HG02885 (cell line): ENCODE measurements at regions not wholly inside any gene's neighbourhood (a gene's known extent, or its start where the extent isn't known, plus 50 kb on each side); places are given as distances from the start of the nearest gene placed in this dataset.
"Not testable (repeated sequence)": the region's sequence is repeated elsewhere in the genome, so short reads cannot be mapped to it uniquely, and the experiment has no call there.

Source experiments
- ATAC-seq: cut with Tn5 transposase; IDR thresholded peaks from one replicate; pipeline ENCODE4 v1.9.1; 2021; ENCODE audit warnings: mild to moderate bottlenecking; ENCODE audit not compliant: unreplicated experiment, poor library complexity

DNA sequence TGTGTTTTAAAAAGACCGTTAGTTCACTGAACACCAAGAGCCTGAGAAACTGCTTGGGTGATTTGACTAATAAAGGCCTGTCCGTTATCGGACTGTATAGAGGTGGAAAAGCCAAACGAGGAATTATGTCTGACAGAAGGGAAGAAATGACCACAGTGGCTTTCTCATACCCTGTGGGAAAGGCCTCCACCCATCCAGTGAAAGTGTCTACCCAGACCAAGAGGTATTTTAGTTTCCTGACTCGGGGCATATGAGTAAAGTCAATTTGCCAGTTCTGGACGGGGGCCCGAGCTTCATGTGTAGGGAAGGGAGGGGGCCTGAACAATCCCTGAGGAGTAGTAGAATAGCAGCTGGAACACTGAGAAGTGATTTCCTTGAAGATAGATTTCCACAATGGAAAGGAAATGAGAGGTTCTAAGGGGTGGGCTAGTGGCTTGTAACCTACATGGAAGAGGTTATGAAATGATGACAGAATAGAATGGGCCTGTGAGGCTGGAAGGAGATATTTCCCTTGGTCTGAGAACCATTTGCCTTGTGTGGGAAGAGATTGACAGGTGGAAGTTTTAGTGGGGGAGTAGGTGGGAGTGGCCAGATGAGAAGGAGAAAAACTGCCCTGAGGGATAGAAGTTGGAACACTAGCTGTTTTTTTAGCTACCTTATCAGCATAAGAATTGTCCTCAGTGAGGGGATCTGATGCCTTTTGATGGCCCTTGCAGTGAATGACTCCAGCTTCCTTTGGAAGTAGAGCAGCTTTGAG, 106.4 kb upstream of the PPM1J start:
- not testable (repeated sequence) for ATAC-seq

DNA sequence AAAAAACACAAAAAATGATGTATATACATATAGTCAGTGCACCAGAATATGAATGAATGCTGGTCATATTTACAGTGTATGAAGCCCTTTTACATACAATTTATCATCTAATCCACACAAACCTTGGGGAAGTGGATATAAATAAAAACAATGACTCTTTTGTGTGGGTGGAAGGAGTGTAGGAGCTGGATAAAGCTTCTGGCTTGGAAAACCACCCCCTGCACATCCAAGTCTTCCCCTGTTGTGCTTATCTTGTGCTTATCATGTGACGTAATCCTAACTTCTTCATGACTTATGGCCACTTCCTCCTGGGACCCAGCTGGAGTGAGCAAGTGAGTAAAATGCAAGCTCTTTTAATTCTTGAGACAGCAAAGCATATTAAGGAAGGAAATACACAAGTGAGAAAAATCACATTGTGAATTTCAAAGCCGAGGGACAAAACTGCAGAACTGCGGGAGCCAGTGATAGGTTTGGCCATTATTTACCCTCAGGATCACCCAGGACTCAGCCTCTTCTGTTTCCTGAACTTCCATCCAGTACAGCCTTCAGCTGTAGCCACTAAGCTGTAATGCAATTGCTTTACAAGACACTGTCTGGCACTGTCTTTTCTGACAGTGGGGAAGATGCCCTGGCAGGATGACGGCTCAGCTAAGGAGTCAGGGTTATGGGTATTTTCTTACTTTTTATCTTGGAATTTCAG, 104.0 kb upstream of the PPM1J start:
- no peak for ATAC-seq

DNA sequence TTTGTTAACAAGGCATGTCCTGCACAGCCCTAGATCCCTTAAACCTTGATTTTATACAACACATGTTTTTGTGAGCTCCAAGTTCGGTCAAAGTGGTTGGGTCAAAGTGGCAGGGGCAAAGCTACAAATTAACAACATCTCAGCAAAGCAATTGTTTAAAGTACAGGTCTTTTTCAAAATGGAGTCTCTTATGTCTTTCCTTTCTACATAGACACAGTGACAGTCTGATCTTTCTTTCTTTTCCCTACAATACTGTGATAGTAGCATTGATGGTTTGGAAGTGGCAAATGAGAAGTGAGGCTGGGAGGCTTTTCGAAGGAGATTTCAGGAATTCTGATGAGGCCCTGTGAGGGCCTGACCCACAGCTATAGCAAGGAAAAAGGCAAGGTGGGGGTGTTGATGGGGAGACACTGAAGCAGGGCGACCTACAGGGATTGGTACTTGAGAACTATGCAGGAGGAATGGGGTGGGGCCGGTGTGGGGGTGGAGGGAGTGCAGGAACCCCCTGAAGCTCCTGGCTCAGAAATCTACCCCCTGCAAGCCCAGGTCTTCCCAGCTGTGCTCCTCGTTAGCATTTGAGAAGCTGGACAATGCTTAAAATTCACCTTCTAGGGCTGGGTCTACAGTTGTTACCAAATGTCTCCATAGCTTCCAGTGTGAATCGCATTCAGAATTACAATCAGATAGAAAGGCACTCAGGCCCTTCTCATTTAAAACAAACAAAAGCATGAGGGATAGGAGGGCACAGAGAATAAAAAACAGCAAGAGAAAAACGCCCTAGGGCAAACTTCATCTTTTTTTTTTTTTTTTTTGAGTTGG, 102.6 kb upstream of the PPM1J start:
- ATAC-seq = no peak

DNA sequence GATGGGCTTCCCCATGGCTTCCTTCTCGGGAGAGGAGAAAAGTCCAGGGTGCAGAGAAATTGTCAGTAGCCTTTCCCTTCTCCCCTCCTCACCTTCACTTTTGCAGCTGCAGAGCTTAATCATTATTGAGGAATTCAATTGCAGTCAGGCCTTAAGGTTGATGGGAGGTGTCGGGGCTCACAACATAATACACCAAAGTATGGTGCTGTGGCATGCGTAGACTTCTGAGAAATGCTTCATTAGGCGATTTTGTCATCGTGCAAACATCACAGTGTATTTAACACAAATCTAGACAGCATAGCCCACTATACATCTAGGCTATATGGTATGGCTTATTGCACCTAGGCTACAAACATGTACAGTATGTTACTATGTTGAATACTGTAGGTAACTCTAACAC, 100.2 kb upstream of the PPM1J start:
- ATAC-seq = no peak

DNA sequence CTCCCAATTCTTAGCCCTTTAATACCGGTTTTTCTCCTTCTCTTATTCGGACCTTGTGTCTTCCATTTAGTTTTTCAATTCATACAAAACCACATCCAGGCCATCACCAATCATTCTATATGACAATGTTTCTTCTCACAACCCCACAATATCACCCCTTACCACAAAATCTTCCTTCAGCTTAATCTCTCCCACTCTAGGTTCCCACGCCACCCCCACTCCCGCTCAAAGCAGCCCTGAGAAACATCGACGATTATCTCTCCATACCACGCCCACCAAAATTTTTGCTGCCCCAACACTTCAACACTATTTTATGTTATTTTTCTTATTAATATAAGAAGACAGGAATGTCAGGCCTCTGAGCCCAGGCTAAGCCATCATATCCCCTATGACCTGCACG, 99.5 kb upstream of the PPM1J start:
- not testable (repeated sequence) for ATAC-seq

DNA sequence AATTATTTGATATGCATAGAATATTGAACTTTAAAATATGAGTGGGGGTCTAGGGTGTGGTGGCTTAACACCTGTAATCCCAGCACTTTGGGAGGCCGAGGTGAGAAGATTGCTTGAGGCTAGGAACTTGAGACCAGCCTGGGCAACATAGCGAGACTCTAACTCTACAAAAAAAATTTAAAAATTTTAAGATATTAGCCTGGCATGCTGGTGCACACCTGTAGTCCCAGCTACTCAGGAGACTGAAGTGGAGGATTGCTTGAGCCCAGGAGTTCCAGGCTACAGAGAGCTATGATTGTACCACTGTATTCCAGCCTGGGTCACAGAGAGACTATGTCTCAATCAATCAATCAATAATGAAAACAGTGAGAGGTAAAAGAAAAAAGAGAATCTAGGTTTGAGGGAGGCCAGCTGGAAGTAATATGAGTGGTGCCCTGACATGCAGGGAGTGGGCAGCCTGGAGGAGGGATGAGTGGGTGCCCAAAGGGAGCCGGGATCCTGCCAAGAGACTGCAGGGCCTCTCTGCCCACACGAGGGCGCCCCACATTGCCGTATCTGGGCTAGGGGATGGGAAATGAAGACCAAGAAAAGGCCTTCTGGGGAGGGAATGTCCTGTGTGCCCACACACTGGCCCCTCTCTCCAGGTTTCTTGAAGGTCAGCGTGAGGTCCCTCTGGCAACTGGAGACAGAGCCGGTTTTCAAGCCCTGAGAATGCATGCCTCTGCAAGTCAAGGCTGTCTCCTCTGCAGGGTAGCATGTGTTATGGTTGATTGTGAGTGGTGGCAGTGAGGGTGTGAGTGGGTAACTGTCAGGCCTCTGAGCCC, 93.9 kb upstream of the PPM1J start:
- peak; percentile 67 for ATAC-seq

DNA sequence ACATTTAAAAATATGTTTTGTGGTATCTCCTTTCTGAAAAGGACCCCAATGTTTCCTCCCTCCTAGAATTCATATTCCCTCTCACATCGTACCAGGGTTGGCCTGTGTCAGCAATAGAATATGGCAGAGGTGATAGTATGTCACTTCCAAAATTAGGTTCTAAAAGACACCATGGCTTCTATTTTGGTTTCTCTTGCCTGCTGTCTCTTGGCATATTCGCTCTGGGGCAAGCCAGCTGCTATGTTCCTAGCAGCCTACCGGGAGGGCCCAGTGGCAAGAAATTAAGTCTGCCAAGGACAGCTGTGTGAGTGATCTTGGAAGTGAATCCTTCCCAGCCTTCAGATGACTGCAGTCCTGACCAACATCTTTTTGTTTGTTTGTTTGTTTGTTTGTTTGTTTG, 92.9 kb upstream of the PPM1J start:
- no peak for ATAC-seq

DNA sequence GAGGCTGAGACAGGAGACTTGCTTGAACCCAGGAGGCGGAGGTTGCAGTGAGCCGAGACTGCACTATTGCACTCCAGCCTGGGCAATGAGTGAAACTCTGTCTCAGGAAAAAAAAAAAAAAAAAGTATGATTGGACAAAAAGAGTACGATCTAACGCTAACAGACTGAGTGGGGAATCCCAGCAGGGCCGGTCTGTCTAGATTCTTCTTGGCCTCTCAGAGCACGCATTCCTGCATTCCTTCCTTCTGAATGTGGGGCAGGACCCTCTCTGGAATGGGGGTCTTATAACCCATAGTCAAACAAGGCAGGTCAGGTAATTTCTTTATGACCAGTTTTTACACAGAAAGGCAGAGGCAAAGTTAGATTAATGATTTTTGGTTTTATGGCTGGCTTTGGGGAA, 92.0 kb upstream of the PPM1J start:
- ATAC-seq = no peak

DNA sequence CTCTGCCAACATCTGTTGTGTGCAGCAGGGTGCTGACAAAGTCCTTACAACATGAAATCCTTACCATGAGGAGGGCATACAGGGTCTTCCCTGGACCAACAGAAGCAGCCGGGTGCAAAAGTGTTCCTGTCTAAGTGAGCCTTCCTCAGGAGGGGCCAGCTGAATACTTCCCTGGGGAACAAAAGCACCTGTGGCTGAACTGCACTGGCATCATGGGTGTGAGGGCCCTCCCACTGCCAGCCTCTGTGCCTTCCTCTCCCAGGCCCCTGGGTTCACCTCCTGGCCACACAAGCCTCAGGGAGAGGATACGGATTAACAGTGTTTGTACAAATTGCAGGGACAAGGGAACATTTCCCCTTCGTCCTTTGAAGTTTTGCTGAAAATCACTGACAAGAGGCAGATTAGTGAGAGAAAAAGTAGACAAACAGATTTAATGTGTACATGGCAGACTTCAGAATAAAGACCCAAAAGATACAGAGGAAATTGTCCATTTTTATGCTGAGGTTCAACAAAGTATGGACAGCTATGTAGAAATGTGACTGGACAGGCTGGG, 91.0 kb upstream of the PPM1J start:
- ATAC-seq = no peak

DNA sequence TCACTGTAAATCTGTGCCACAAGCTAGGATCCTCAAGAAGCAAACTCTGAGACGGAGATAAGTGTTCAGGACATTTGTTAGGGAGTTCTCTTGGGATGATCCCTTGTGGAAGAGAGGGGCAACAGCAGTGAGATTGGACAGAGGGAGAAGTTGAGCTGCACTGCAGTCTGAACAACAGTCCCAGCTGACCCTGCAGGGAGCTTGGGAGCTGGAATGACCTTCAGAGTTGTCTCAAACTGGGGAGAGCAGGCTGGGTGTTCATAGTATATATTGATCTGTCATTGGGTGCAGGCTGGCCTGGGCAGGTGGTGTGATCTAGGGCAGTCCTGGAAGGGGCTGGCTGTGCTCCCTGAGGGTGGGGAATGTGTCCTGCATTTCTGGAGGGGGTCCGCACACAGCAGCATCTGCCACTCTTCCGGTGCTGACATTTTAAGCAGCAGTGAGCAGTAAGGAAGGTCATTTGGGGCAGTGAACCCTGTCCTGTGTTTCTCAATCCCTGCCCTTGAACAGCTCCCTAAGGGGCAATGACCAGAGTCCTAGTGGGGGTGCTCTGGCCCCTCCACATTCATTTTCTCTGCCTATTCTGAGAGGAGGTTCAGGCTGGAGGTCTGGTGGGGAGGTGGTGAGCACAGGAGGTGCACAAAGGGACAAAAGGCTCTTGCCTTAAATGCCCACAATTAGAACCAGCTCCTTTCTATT, 90.2 kb upstream of the PPM1J start:
- no peak for ATAC-seq

DNA sequence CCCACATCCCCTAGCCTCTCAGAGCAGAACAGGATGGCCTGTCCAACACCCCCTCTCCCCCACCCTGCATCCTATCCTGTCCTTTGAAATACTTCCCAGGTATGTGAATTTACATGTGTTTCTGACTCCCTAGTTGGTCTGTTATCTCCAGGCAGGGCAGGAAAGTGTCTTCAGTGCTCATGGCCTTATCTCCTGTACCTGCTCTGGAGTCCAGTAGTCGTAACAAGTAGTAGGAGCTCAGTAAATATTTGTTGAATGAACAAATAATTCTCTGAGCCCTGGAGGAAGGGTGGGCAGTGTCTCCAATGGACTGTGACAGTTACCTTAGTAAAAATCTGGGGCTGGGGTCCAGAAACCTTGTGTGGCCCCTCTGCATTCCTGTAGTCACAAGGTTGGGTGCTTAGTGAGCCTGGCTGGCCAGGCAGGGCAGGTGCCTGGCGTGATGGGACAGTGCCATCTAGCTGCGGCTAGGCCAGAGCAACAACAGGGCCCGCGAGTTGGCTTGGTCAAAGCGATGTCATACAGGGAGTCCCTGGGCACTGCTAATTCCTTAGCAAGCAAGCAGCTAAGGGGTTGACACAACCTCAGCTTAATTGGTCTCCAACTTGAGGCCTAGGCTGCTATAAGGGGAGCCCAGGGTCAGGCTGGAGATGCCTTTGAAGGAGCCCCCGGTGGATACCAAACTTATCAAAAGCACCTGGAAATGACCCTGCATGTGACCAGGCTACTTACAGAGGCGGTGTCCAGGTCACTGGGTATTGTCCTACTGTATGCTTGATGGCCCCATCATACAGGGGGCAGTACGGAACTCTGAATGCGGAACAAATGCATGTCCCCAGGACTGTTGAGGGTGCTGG, 89.0 kb upstream of the PPM1J start:
- peak; percentile 84 for ATAC-seq

DNA sequence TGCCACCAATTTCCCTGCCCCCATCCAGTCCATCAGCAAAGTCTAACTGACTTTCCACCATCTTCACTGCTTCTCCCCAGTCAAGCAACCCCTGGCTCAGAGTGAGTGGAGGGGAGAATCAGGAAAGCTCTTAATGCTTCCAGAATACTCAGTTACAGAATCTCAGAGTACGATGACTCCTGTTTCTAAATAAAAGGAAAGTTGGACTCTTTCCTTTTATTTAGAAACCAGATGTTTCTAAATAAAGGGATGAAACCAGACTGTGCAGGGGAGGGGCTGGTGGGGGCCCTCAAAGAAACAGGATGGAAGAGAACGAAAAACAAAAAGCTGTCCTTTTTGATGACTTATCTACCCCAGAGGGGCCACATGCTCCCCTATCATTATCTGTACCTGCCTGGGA, 85.2 kb upstream of the PPM1J start:
- ATAC-seq = no peak

DNA sequence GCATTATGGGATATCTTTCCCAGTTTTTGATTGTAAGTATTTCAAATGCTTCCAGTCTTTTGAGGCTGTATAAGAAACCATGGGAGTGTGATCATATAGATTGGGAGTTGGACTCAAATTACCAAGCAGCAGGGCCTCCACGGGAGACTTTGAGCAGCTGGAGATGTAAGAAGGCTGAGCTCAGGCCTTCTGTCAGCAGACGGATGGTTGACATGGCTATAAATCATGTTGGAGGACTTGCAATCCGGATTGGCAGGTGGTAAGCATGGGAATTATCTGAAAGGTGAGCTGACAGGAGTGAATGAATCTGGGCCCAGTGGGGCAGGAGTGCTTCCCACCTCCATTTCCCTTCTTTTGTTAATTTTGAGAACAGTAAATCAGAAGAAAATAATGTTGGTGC, 83.2 kb upstream of the PPM1J start:
- no peak for ATAC-seq

DNA sequence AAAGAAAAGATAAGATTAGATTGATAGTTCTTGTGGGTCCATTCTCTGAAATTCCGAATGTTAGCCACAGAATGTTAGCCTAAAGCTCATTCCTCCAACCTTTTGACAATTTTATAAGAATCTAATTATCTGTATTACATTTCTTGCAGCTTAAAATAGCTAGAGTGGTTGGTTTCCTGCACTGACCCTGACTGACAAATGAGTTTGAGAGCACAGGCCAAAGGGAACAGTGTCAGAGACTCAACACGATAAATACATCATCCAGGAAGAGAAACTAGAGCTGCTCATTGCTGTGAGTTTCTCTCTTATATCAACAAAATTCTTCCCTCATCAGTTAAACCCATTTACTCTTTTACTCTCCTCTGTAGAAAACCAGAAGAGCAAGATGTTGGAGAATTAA, 82.1 kb upstream of the PPM1J start:
- no peak for ATAC-seq

DNA sequence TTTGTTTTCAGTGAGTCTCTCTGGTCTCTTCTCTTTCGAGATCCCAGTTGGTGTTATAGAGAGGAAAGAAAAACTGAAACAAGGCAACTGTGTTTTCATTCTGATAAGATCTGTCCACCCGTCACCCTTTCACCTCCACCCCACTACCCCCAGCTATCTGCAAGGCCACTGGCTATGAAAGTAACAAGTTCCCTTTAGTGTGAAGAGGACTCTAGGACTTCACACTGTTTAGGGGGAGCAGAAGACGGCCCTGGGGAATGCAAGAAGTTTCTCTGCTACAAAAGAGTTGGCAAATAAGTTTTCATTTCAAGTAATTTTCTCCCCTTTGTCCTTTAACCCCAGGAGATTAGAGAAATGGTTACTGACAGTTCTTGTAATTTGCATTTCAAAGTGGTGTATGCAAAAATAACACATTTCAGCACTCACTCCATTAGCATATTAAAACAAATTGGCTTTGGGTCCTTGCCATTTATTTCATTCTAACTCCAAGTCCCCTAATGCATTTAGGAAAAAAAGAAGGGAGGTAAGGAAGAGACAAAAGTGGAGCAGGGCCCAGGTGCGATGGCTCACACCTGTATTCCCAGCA, 79.6 kb upstream of the PPM1J start:
- no peak for ATAC-seq

DNA sequence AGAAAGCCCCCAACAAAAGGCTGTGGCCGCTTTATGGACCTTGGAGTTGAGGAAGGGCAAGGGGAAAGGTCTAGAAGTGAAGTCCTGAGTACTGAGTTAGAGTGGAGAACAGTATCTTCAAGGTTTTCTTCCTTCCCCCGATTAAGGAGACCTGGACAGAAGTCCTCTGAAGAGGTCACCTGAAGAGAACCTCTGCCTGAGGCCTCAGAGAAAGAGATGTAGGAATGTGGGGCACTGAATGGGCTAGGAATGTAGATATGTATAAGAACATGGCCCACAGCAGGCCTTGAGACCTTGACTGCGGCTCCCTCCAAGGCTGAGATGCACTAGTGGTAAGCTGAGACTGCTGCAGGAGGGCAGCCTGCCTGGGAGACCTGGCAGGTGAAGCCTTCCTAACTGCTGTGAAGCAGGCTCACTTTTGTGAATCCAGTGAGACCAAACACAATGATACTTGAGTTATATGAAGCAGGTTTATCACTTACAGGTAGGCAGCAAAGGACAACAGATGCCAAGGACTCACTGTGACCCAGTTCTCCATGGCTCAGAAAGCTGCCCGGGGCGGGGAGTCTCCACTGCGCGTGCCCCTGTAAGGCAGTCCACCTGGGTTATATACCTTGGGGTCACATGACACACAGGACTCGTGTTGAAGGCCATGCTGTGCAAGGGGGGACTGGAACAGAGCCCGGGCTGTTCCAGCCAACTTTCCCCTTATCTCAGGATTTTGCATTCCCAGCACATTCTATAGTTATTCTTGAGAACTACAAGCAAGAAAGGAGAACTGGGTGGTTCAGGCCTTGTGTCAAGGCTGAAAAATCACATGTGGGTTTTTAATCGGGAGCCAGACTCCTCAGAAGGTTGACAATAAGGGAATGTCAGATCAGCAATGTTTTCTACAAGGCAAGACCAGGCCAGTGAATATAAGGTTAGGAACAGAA, 78.8 kb upstream of the PPM1J start:
- no peak for ATAC-seq

DNA sequence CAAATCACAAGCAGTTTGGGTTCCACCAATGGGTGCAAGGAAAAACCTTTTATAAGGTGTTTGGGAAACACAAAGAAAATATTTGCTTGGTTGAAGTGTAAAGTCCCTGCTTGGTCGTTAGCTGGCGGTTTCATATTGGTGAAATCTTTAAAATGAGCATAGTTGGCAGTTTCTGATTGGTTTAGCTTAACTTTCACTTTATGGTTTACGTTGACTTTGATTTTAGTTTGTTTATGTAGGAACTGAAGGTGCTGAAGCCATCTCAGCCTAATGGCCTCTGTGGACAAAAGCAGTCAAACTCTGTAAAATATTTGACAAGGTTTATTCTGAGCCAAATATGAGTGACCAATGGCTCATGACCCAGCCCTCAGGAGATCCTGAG, 76.6 kb upstream of the PPM1J start:
- no peak for ATAC-seq
